Sigmoid colon (tissue), 4 donors: ENCODE measurements at regions not wholly inside any gene's neighbourhood (a gene's known extent, or its start where the extent isn't known, plus 50 kb on each side); places are given as distances from the start of the nearest gene placed in this dataset.
"Not testable (repeated sequence)": the region's sequence is repeated elsewhere in the genome, so short reads cannot be mapped to it uniquely, and the experiment has no call there.

ENCODE experiments used
- POLR2AphosphoS5 ChIP-seq, 4 donors: sonication (generic); formaldehyde crosslinking; IDR thresholded peaks; one replicate each; pipeline ENCODE4 v1.6.1; 2017; ENCODE audit warnings: antibody characterized with exemption in 4 of 4
- TF ChIP-seq, protein P1 (sequence below), 4 experiments: fragments of 450-650 bp in 3 of 4; fragments of 200-600 bp in 1 of 4; IDR thresholded peaks; one replicate each; pipeline ENCODE4 v1.5.1; 2016 to 2019; ENCODE audit warnings: antibody characterized with exemption in 4 of 4, mild to moderate bottlenecking in 3 of 4, moderate library complexity in 2 of 4

DNA sequence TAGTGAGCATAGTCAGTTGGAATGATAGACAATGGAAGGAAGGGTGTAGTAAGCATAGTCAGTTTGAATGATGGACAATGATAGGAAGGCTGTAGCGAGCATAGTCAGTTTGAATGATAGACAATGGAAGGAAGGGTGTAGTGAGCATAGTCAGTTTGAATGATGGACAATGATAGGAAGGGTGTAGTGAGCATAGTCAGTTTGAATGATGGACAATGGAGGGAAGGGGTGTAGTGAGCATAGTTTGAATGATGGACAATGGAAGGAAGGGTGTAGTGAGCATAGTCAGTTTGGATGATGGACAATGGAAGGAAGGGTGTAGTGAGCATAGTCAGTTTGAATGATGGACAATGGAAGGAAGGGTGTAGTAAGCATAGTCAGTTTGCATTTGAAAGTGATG is 755.8 kb upstream of the TPTE start:
- TF ChIP-seq, protein P1, sequence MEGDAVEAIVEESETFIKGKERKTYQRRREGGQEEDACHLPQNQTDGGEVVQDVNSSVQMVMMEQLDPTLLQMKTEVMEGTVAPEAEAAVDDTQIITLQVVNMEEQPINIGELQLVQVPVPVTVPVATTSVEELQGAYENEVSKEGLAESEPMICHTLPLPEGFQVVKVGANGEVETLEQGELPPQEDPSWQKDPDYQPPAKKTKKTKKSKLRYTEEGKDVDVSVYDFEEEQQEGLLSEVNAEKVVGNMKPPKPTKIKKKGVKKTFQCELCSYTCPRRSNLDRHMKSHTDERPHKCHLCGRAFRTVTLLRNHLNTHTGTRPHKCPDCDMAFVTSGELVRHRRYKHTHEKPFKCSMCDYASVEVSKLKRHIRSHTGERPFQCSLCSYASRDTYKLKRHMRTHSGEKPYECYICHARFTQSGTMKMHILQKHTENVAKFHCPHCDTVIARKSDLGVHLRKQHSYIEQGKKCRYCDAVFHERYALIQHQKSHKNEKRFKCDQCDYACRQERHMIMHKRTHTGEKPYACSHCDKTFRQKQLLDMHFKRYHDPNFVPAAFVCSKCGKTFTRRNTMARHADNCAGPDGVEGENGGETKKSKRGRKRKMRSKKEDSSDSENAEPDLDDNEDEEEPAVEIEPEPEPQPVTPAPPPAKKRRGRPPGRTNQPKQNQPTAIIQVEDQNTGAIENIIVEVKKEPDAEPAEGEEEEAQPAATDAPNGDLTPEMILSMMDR (IDR thresholded peaks at IDR 0.05) = not testable (repeated sequence)
- TF ChIP-seq POLR2AphosphoS5 (IDR thresholded peaks at IDR 0.05) = not testable (repeated sequence)
